Amniotic epithelial cell (primary cell): ENCODE measurements at regions not wholly inside any gene's neighbourhood (a gene's known extent, or its start where the extent isn't known, plus 50 kb on each side); places are given as distances from the start of the nearest gene placed in this dataset.
A peak's percentile ranks its signal among the peaks of the same experiment; 100 is the strongest.

Source experiments
- DNase-seq: peaks from one replicate; pipeline ENCODE4 v3.0.0-alpha.2; 2010; ENCODE audit warnings: low read depth

GRCh38 chr1:218526198-218526580, 181.1 kb downstream of the TGFB2 start:
- DNase-seq, result no peak

- peak; percentile 99 for DNase-seq
Measured at GRCh38 chr1:218527737-218528136, 182.6 kb downstream of the TGFB2 start.

GRCh38 chr1:218529646-218530300, 184.6 kb downstream of the TGFB2 start:
- peak; percentile 62 for DNase-seq

GRCh38 chr1:218531936-218532335, 186.8 kb downstream of the TGFB2 start:
- DNase-seq, result no peak

GRCh38 chr1:218536296-218536986, 191.3 kb downstream of the TGFB2 start:
- no peak for DNase-seq

- DNase-seq, result peak; percentile 96
Measured at GRCh38 chr1:218537122-218537913, 192.2 kb downstream of the TGFB2 start.

GRCh38 chr1:218538341-218538740, 193.2 kb downstream of the TGFB2 start:
- peak; percentile 57 for DNase-seq

GRCh38 chr1:218546314-218546713, 201.2 kb downstream of the TGFB2 start:
- no peak for DNase-seq

GRCh38 chr1:218547957-218548730, 203.0 kb downstream of the TGFB2 start:
- DNase-seq, result no peak

- DNase-seq, result no peak
Measured at GRCh38 chr1:218548764-218549163, 203.6 kb downstream of the TGFB2 start.

- DNase-seq, result no peak
Measured at GRCh38 chr1:218553197-218553596, 208.1 kb downstream of the TGFB2 start.

GRCh38 chr1:218556016-218556415, 210.9 kb downstream of the TGFB2 start:
- DNase-seq, result no peak

- DNase-seq, result no peak
Measured at GRCh38 chr1:218557731-218558130, 212.6 kb downstream of the TGFB2 start.

GRCh38 chr1:218558271-218558810, 213.2 kb downstream of the TGFB2 start:
- no peak for DNase-seq

GRCh38 chr1:218565377-218565776, 220.2 kb downstream of the TGFB2 start:
- no peak for DNase-seq

GRCh38 chr1:218568962-218569550, 223.9 kb downstream of the TGFB2 start:
- DNase-seq, result peak; percentile 43

- DNase-seq, result peak; percentile 90
Measured at GRCh38 chr1:218570456-218570855, 225.3 kb downstream of the TGFB2 start.

GRCh38 chr1:218571491-218571890, 226.4 kb downstream of the TGFB2 start:
- no peak for DNase-seq

- no peak for DNase-seq
Measured at GRCh38 chr1:218572050-218572449, 226.9 kb downstream of the TGFB2 start.

GRCh38 chr1:218573925-218574324, 228.8 kb downstream of the TGFB2 start:
- DNase-seq, result peak; percentile 53

- DNase-seq, result no peak
Measured at GRCh38 chr1:218575079-218575478, 229.9 kb downstream of the TGFB2 start.

- DNase-seq, result no peak
Measured at GRCh38 chr1:218575856-218576255, 230.7 kb downstream of the TGFB2 start.
